ENCODE measurements at regions not wholly inside any gene's neighbourhood (a gene's known extent, or its start where the extent isn't known, plus 50 kb on each side); places are given as distances from the start of the nearest gene placed in this dataset.

- H3K27me3 ChIP-seq: no peaks in the 10 kb centered on the region
- no peaks in the 10 kb centered on the region for H3K9me3 ChIP-seq
- H3K27ac ChIP-seq: no peak overlapping the region
- TF ChIP-seq POLR2A (IDR thresholded peaks at IDR 0.05): no peak
- no peak for TF ChIP-seq CTCF (IDR thresholded peaks at IDR 0.05)
- no peak for ATAC-seq
- H3K4me3 ChIP-seq: no peak overlapping the region
- intact Hi-C loops (cut with DNase I): no loop called here
- WGBS, 2 donors: 55 to 70% methylated on average over 5 of the region's 5 CpGs
- no peaks in the 10 kb centered on the region for H3K36me3 ChIP-seq (replicated peaks in 1 of 2; ENCODE audit: insufficient read depth in 1 of 2, low read depth in 2 of 2)
- DNase-seq: no peak
- no peaks in the 10 kb centered on the region for H3K4me1 ChIP-seq
These were observed 105.5 kb upstream of the CCDC68 start for GRCh38 chr18:55064760-55065159.

GRCh38 chr18:55064073-55064472 lies 104.8 kb upstream of the CCDC68 start:
- DNase-seq (no peak), ATAC-seq (no peak)
- Histone ChIP-seq H3K27me3 (no peaks in the 10 kb centered on the region), H3K4me3 (no peak overlapping the region), H3K27ac (no peak overlapping the region), H3K36me3 (replicated peaks in 1 of 2; ENCODE audit: insufficient read depth in 1 of 2, low read depth in 2 of 2) (no peaks in the 10 kb centered on the region), H3K9me3 (no peaks in the 10 kb centered on the region), H3K4me1 (no peaks in the 10 kb centered on the region)
- 68 to 72% methylated on average over 4 of the region's 4 CpGs for WGBS, 2 donors
- TF ChIP-seq POLR2A (IDR thresholded peaks at IDR 0.05) (no peak), CTCF (IDR thresholded peaks at IDR 0.05) (no peak)
- intact Hi-C loops (cut with DNase I): no loop called here

- intact Hi-C loops (cut with DNase I): no loop called here
- no peak overlapping the region for H3K4me3 ChIP-seq
- H3K36me3 ChIP-seq (replicated peaks in 1 of 2; ENCODE audit: insufficient read depth in 1 of 2, low read depth in 2 of 2): no peaks in the 10 kb centered on the region
- H3K27me3 ChIP-seq: no peaks in the 10 kb centered on the region
- no peaks in the 10 kb centered on the region for H3K9me3 ChIP-seq
- WGBS, 2 donors: 75 to 79% methylated on average over 24 of the region's 24 CpGs
- no peak for DNase-seq
- no peak overlapping the region for H3K27ac ChIP-seq
- ATAC-seq: no peak
- TF ChIP-seq CTCF (IDR thresholded peaks at IDR 0.05) (no peak), POLR2A (IDR thresholded peaks at IDR 0.05) (no peak)
- no peaks in the 10 kb centered on the region for H3K4me1 ChIP-seq
These were observed 95.0 kb upstream of the CCDC68 start for GRCh38 chr18:55054021-55054990.

GRCh38 chr18:55048892-55049291 lies 89.6 kb upstream of the CCDC68 start:
- no peak overlapping the region for H3K27ac ChIP-seq
- 45 to 56% methylated on average over 3 of the region's 3 CpGs for WGBS, 2 donors
- intact Hi-C loops (cut with DNase I): no loop called here
- no peak overlapping the region for H3K4me3 ChIP-seq
- H3K27me3 ChIP-seq: no peaks in the 10 kb centered on the region
- DNase-seq (no peak), ATAC-seq (no peak)
- H3K9me3 ChIP-seq: no peaks in the 10 kb centered on the region
- no peaks in the 10 kb centered on the region for H3K36me3 ChIP-seq (replicated peaks in 1 of 2; ENCODE audit: insufficient read depth in 1 of 2, low read depth in 2 of 2)
- TF ChIP-seq POLR2A (IDR thresholded peaks at IDR 0.05) (no peak), CTCF (IDR thresholded peaks at IDR 0.05) (no peak)
- no peaks in the 10 kb centered on the region for H3K4me1 ChIP-seq

- 88 to 91% methylated on average over 2 of the region's 2 CpGs for WGBS, 2 donors
- no peaks in the 10 kb centered on the region for H3K36me3 ChIP-seq (replicated peaks in 1 of 2; ENCODE audit: insufficient read depth in 1 of 2, low read depth in 2 of 2)
- no peak overlapping the region for H3K4me3 ChIP-seq
- ATAC-seq: no peak
- no peak for DNase-seq
- H3K9me3 ChIP-seq: no peaks in the 10 kb centered on the region
- H3K4me1 ChIP-seq: no peaks in the 10 kb centered on the region
- intact Hi-C loops (cut with DNase I): no loop called here
- no peaks in the 10 kb centered on the region for H3K27me3 ChIP-seq
- no peak for TF ChIP-seq POLR2A (IDR thresholded peaks at IDR 0.05)
- no peak for TF ChIP-seq CTCF (IDR thresholded peaks at IDR 0.05)
- no peak overlapping the region for H3K27ac ChIP-seq
These were observed 88.3 kb upstream of the CCDC68 start for GRCh38 chr18:55047546-55047945.

All from body of pancreas (tissue), 4 donors.